RWPE1 (cell line): ENCODE measurements at regions not wholly inside any gene's neighbourhood (a gene's known extent, or its start where the extent isn't known, plus 50 kb on each side); places are given as distances from the start of the nearest gene placed in this dataset.

ENCODE experiments used
- CTCF ChIA-PET: fragments of 350-600 bp; sonication (Branson Sonifier 250); formaldehyde crosslinking; extraction: SDS; loops from one replicate; lab custom pipeline; 2021; lab: Yijun Ruan, JAX
- POLR2A ChIA-PET: fragments of 400-600 bp; formaldehyde crosslinking; extraction: SDS; loops from one replicate; lab custom pipeline; 2020; ENCODE audit warnings: antibody characterized with exemption; ENCODE audit not compliant: low non-redundant PET; lab: Yijun Ruan, JAX
- DNase-seq: peaks from one replicate; pipeline ENCODE4 v3.0.0; 2012; ENCODE audit warnings: low spot score
- H3K27ac ChIP-seq: fragments of 450-650 bp; 2 replicates; pipeline ENCODE4 v1.5.1; 2017
- CTCF ChIP-seq: fragments of 450-650 bp; conservative IDR thresholded peaks from 2 replicates; pipeline ENCODE4 v1.5.1; 2017; ENCODE audit warnings: low read depth, mild to moderate bottlenecking

- CTCF ChIA-PET: interaction anchor here (0.7 kb wide), 1 partner anchor 202 kb away, joined by 5 read pairs; no protein-coding TSS in a partner anchor
- no peak for DNase-seq
- no peak overlapping the region for H3K27ac ChIP-seq
- POLR2A ChIA-PET: no interaction called here
- no peak for TF ChIP-seq CTCF
Measured at GRCh38 chr1:5464366-5464765, 527.9 kb downstream of the NPHP4 start.

GRCh38 chr1:5460974-5461373 is 531.3 kb downstream of the NPHP4 start:
- ChIA-PET CTCF (no interaction called here), POLR2A (no interaction called here)
- DNase-seq: no peak
- no peak for TF ChIP-seq CTCF
- H3K27ac ChIP-seq: no peak overlapping the region

DNA sequence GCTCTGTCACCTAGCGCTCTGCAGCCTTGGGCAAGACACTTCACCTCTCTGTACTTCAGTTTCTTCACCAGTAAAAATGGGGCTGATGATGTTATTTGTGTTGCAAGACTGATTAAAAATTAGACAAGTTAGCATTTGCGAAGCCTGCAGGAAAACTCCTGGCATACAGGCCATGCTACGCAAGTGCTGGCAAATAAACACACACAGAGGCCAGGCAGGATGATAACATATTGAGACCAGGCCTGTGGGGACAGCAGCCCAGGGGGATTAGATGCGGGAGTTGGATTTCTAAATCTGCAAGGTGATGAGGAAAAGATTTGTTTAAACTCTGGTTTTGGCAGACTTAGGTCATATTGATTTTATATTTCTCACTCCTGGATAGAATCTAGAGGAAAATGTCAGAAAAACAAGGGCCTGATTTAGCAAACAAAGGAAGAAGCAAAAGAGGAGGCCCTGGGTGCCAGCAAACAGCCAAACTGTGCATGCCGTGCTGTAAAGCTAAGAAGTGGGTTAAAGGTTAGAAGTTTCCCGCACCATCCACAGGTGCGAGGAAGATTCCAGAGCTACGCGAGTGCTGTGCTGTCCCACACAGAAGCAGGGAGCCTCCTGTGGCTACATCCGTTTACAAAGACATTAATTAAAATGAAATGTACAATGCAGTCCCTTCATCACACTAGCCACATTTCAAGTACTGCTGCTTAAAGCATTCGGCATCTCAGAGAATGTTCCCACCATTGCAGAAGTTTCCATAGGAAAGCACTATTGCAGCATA is 532.2 kb downstream of the NPHP4 start:
- H3K27ac ChIP-seq: no peak overlapping the region
- TF ChIP-seq CTCF: no peak
- no peak for DNase-seq
- POLR2A ChIA-PET: no interaction called here
- CTCF ChIA-PET: no interaction called here

DNA sequence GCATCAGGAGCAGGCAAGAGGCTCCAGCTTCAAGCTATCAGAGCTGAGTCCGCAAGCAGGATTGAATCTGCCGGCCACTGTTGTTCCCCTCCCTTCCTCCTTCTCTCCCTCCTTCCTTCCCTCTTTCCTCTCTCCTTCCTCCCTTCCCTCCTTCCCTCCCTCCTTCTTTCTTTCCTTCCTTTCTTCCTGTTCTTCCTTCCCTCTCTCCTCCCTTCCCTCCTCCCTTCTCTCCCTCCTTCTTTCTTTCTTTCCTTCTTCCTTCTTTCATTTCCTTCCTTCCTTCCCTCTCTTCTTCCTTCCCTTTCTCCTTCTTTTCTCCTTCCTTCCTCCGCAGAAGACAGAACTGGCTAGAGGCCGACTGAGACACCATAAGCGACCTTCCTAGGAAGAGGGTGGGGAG is 534.0 kb downstream of the NPHP4 start:
- ChIA-PET CTCF (no interaction called here), POLR2A (no interaction called here)
- no peak for TF ChIP-seq CTCF
- no peak for DNase-seq
- no peak overlapping the region for H3K27ac ChIP-seq

- ChIA-PET CTCF (interaction anchor here (0.6 kb wide), 1 partner anchor 332 kb away, joined by 3 read pairs; no protein-coding TSS in a partner anchor), POLR2A (no interaction called here)
- TF ChIP-seq CTCF: no peak
- H3K27ac ChIP-seq: no peak overlapping the region
- DNase-seq: no peak
Measured at GRCh38 chr1:5456090-5456811, 536.0 kb downstream of the NPHP4 start.

- no peak for TF ChIP-seq CTCF
- no peak overlapping the region for H3K27ac ChIP-seq
- CTCF ChIA-PET: interaction anchor here (0.9 kb wide), 1 partner anchor 140 kb away, joined by 4 read pairs; no protein-coding TSS in a partner anchor
- POLR2A ChIA-PET: no interaction called here
- DNase-seq: no peak
Measured at GRCh38 chr1:5455651-5456050, 536.6 kb downstream of the NPHP4 start.
